ENCODE measurements at regions not wholly inside any gene's neighbourhood (a gene's known extent, or its start where the extent isn't known, plus 50 kb on each side); places are given as distances from the start of the nearest gene placed in this dataset.
"Not testable (repeated sequence)": the region's sequence is repeated elsewhere in the genome, so short reads cannot be mapped to it uniquely, and the experiment has no call there.

DNA sequence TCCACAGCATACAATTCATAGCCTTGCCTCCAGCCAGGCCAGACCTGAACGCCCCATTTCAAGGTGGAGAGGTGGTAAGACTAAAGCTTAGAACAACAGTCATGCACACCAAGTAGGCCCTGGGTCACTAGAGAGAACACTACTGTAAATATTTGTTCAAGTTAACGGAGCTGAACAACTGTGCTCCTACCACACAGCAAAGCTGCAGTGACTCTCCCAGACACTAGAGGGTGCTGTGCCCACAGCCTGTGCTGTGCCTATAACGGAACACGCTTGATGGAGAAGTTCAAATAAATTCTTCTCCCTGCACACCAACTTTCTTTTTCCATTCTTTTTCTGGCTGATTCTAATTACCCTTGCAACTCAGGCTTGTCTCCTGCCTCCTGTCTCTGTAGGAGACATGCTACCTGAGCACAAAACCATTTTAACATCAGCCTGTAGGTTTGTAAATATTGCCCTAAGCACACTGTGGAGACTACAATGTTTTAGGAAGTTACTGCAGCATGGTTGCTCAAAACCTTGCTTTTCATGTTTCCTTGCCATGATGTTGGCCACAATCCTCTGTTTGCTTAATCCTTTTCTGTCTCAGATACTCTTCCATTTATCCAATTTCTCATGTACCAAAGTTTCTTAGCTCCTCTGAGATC lies 103.1 kb upstream of the TERB2 start:
- peak; percentile 84 for TF ChIP-seq CTCF (IDR thresholded peaks at IDR 0.05; ENCODE audit: low read depth, low read length)
- not testable (repeated sequence) for TF ChIP-seq EZH2phosphoT487 (IDR thresholded peaks at IDR 0.05; ENCODE audit: low read depth)
